Neural cell (in vitro differentiated cells): ENCODE measurements at regions not wholly inside any gene's neighbourhood (a gene's known extent, or its start where the extent isn't known, plus 50 kb on each side); places are given as distances from the start of the nearest gene placed in this dataset.

ENCODE experiments used
- H2AFZ ChIP-seq: fragments of 200-600, 300-800 bp; sonication (generic), shearing (Covaris generic); 2 replicates; pipeline ENCODE4 v1.6.0; 2014; ENCODE audit warnings: low read depth, mild to moderate bottlenecking, antibody characterized with exemption, low read length, moderate library complexity
- H3F3A ChIP-seq: fragments of 200-600 bp; shearing (Covaris generic); 2 replicates; pipeline ENCODE4 v1.6.1; 2016; ENCODE audit warnings: mild to moderate bottlenecking, moderate library complexity, mixed read lengths, antibody characterized with exemption, low read length; ENCODE audit not compliant: insufficient read depth, poor library complexity, severe bottlenecking
- H3K27ac ChIP-seq: fragments of 200-600, 300-800 bp; sonication (generic), shearing (Covaris generic); 2 replicates; pipeline ENCODE4 v1.5.1; 2014; ENCODE audit warnings: mild to moderate bottlenecking, low read length, moderate library complexity
- H3K27me3 ChIP-seq: fragments of 300-800, 200-600 bp; sonication (generic), shearing (Covaris generic); 2 replicates; pipeline ENCODE4 v1.6.0; 2014; ENCODE audit warnings: mild to moderate bottlenecking, low read depth, low read length, moderate library complexity; ENCODE audit not compliant: insufficient read depth
- H3K36me3 ChIP-seq: fragments of 300-800, 200-600 bp; sonication (generic), shearing (Covaris generic); 2 replicates; pipeline ENCODE4 v1.5.1; 2014; ENCODE audit warnings: mild to moderate bottlenecking, antibody characterized with exemption, low read length, moderate library complexity; ENCODE audit not compliant: insufficient read depth
- H3K4me2 ChIP-seq: fragments of 300-800, 200-600 bp; sonication (generic), shearing (Covaris generic); 2 replicates; pipeline ENCODE4 v1.6.0; 2014; ENCODE audit warnings: mild to moderate bottlenecking, low read length
- H3K4me3 ChIP-seq: fragments of 300-800, 200-600 bp; sonication (generic), shearing (Covaris generic); 2 replicates; pipeline ENCODE4 v1.5.1; 2014; ENCODE audit warnings: mild to moderate bottlenecking, low read length, moderate library complexity
- H3K79me2 ChIP-seq: fragments of 200-600 bp; shearing (Covaris generic); replicated peaks from 2 replicates; pipeline ENCODE4 v1.6.0; 2014; ENCODE audit warnings: mild to moderate bottlenecking, low read length, moderate library complexity; ENCODE audit not compliant: insufficient read depth
- H3K9ac ChIP-seq: fragments of 300-800, 200-600 bp; sonication (generic), shearing (Covaris generic); 2 replicates; pipeline ENCODE4 v1.6.1; 2016; ENCODE audit warnings: mild to moderate bottlenecking, low read length, mixed read lengths
- H3K9me2 ChIP-seq: fragments of 200-600 bp; shearing (Covaris generic); 2 replicates; pipeline ENCODE4 v1.6.1; 2016; ENCODE audit warnings: mild to moderate bottlenecking, low read length, mixed read lengths; ENCODE audit not compliant: insufficient read depth
- H3K9me3 ChIP-seq: fragments of 200-600, 300-800 bp; sonication (generic), shearing (Covaris generic); 2 replicates; pipeline ENCODE4 v1.6.1; 2016; ENCODE audit warnings: mild to moderate bottlenecking, mixed run types, low read length, moderate library complexity, mixed read lengths
- H4K20me1 ChIP-seq: fragments of 200-600 bp; shearing (Covaris generic); 2 replicates; pipeline ENCODE4 v1.6.1; 2016; ENCODE audit warnings: mild to moderate bottlenecking, mixed run types; ENCODE audit not compliant: insufficient read depth
- CTCF ChIP-seq: fragments of 450-650 bp; IDR thresholded peaks from 2 replicates; pipeline ENCODE4 v1.5.1; 2014; ENCODE audit warnings: antibody characterized with exemption, mild to moderate bottlenecking, moderate library complexity; ENCODE audit not compliant: poor library complexity, severe bottlenecking
- EP300 ChIP-seq: fragments of 450-650 bp; conservative IDR thresholded peaks from 2 replicates; pipeline ENCODE4 v1.6.1; 2014; ENCODE audit warnings: antibody characterized with exemption, mild to moderate bottlenecking, moderate library complexity; ENCODE audit not compliant: poor library complexity, severe bottlenecking
- EZH2 ChIP-seq: fragments of 200-600, 300-800 bp; shearing (Covaris generic), sonication (generic); IDR thresholded peaks from 2 replicates; pipeline ENCODE4 v1.6.1; 2014; ENCODE audit warnings: antibody characterized with exemption, low read length, borderline replicate concordance, mild to moderate bottlenecking; ENCODE audit not compliant: insufficient read depth, poor library complexity, severe bottlenecking
- MXI1 ChIP-seq: fragments of 450-650 bp; conservative IDR thresholded peaks from 2 replicates; pipeline ENCODE4 v1.6.1; 2014; ENCODE audit warnings: antibody characterized with exemption, mild to moderate bottlenecking; ENCODE audit not compliant: poor library complexity, severe bottlenecking
- POLR2AphosphoS5 ChIP-seq: IDR thresholded peaks from 2 replicates; pipeline ENCODE4 v1.6.1; 2012
- RAD21 ChIP-seq: fragments of 450-650 bp; conservative IDR thresholded peaks from 2 replicates; pipeline ENCODE4 v1.6.1; 2014; ENCODE audit warnings: antibody characterized with exemption, mild to moderate bottlenecking, moderate library complexity
- REST ChIP-seq: IDR thresholded peaks from 2 replicates; pipeline ENCODE4 v1.6.1; 2012; ENCODE audit warnings: borderline replicate concordance
- SMC3 ChIP-seq: fragments of 450-650 bp; conservative IDR thresholded peaks from 2 replicates; pipeline ENCODE4 v1.6.1; 2014; ENCODE audit warnings: antibody characterized with exemption, mild to moderate bottlenecking, moderate library complexity; ENCODE audit not compliant: poor library complexity
- TAF1 ChIP-seq: IDR thresholded peaks from 2 replicates; pipeline ENCODE4 v1.6.1; 2012; ENCODE audit warnings: low read depth

GRCh38 chr17:77867976-77868713, 90.4 kb upstream of the TNRC6C start:
- TF ChIP-seq MXI1, result no peak
- TF ChIP-seq POLR2AphosphoS5, result no peak
- no peaks in the 10 kb centered on the region for H3F3A ChIP-seq
- no peaks in the 10 kb centered on the region for H3K9me3 ChIP-seq
- H3K9me2 ChIP-seq, result no peaks in the 10 kb centered on the region
- no peaks in the 10 kb centered on the region for H3K79me2 ChIP-seq
- no peak overlapping the region for H2AFZ ChIP-seq
- H3K36me3 ChIP-seq, result no peaks in the 10 kb centered on the region
- H3K4me3 ChIP-seq, result no peak overlapping the region
- H3K27me3 ChIP-seq, result no peaks in the 10 kb centered on the region
- H4K20me1 ChIP-seq, result no peaks in the 10 kb centered on the region
- H3K9ac ChIP-seq, result no peak overlapping the region
- H3K4me2 ChIP-seq, result no peak overlapping the region
- H3K27ac ChIP-seq, result no peak overlapping the region

GRCh38 chr17:77869041-77869599, 89.4 kb upstream of the TNRC6C start:
- Histone ChIP-seq H3K4me2 (no peak overlapping the region), H4K20me1 (no peaks in the 10 kb centered on the region), H2AFZ (no peak overlapping the region), H3K79me2 (no peaks in the 10 kb centered on the region), H3K27me3 (no peaks in the 10 kb centered on the region), H3K9me3 (no peaks in the 10 kb centered on the region), H3K36me3 (no peaks in the 10 kb centered on the region), H3F3A (no peaks in the 10 kb centered on the region), H3K27ac (peak overlapping the region; percentile 39), H3K9ac (peak overlapping the region; percentile 2), H3K4me3 (no peak overlapping the region), H3K9me2 (no peaks in the 10 kb centered on the region)
- TF ChIP-seq SMC3 (no peak), TAF1 (no peak), RAD21 (no peak), MXI1 (no peak), POLR2AphosphoS5 (no peak), REST (no peak), CTCF (no peak), EP300 (no peak), EZH2 (no peak)
